Endothelial cell (in vitro differentiated cells): ENCODE measurements at regions not wholly inside any gene's neighbourhood (a gene's known extent, or its start where the extent isn't known, plus 50 kb on each side); places are given as distances from the start of the nearest gene placed in this dataset.

ENCODE experiments used
- DNase-seq: peaks from one replicate; pipeline ENCODE4 v3.0.0; 2021; ENCODE audit warnings: low spot score
- H3K27ac Mint-ChIP-seq: one replicate; pipeline ENCODE4 v1.8.0; 2021; ENCODE audit warnings: mixed read lengths, inconsistent platforms; ENCODE audit not compliant: unreplicated experiment
- H3K27me3 Mint-ChIP-seq: one replicate; pipeline ENCODE4 v1.8.0; 2021; ENCODE audit warnings: mild to moderate bottlenecking, moderate library complexity, mixed read lengths, inconsistent platforms; ENCODE audit not compliant: unreplicated experiment
- H3K36me3 Mint-ChIP-seq: one replicate; pipeline ENCODE4 v1.8.0; 2021; ENCODE audit warnings: mild to moderate bottlenecking, low read depth, mixed read lengths, inconsistent platforms; ENCODE audit not compliant: unreplicated experiment
- H3K4me1 Mint-ChIP-seq: one replicate; pipeline ENCODE4 v1.8.0; 2021; ENCODE audit warnings: mild to moderate bottlenecking, mixed read lengths, inconsistent platforms; ENCODE audit not compliant: unreplicated experiment
- H3K4me3 Mint-ChIP-seq: one replicate; pipeline ENCODE4 v1.8.0; 2021; ENCODE audit warnings: mild to moderate bottlenecking, mixed read lengths, inconsistent platforms; ENCODE audit not compliant: unreplicated experiment
- H3K9me3 Mint-ChIP-seq: one replicate; pipeline ENCODE4 v1.8.0; 2021; ENCODE audit warnings: mixed read lengths, inconsistent platforms; ENCODE audit not compliant: unreplicated experiment
- TF ChIP-seq, protein P1 (sequence below): fragments of 200-600 bp; sonication (generic); IDR thresholded peaks from one replicate; pipeline ENCODE4 v1.5.0; 2021; ENCODE audit warnings: antibody characterized with exemption; ENCODE audit not compliant: unreplicated experiment

DNA sequence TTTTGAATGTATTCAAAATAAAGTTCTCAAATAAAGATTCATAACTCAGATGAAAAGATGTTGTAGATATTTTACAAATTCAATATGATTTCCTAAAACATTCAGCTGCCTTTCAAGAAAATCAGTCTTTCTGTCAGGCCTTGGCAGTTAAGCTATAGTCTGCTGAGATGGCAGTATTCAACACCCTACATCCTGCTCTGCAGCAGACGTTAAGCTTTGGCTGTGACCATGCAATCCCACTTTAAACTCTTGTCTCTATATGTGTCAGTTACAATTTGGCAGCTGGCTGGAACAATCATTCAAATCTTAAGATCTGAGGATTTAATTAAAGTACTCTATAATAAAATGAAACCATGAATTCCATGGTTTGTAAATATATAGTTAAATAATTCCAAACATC, 567.3 kb upstream of the ZNF804A start:
- no peaks in the 10 kb centered on the region for H3K27me3 Mint-ChIP-seq
- H3K36me3 Mint-ChIP-seq: no peaks in the 10 kb centered on the region
- H3K9me3 Mint-ChIP-seq: no peaks in the 10 kb centered on the region
- H3K27ac Mint-ChIP-seq: no peak overlapping the region
- peaks cover 11% of the 10 kb centered on the region for H3K4me1 Mint-ChIP-seq
- DNase-seq: no peak
- TF ChIP-seq, protein P1, sequence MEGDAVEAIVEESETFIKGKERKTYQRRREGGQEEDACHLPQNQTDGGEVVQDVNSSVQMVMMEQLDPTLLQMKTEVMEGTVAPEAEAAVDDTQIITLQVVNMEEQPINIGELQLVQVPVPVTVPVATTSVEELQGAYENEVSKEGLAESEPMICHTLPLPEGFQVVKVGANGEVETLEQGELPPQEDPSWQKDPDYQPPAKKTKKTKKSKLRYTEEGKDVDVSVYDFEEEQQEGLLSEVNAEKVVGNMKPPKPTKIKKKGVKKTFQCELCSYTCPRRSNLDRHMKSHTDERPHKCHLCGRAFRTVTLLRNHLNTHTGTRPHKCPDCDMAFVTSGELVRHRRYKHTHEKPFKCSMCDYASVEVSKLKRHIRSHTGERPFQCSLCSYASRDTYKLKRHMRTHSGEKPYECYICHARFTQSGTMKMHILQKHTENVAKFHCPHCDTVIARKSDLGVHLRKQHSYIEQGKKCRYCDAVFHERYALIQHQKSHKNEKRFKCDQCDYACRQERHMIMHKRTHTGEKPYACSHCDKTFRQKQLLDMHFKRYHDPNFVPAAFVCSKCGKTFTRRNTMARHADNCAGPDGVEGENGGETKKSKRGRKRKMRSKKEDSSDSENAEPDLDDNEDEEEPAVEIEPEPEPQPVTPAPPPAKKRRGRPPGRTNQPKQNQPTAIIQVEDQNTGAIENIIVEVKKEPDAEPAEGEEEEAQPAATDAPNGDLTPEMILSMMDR: no peak
- H3K4me3 Mint-ChIP-seq: no peak overlapping the region

DNA sequence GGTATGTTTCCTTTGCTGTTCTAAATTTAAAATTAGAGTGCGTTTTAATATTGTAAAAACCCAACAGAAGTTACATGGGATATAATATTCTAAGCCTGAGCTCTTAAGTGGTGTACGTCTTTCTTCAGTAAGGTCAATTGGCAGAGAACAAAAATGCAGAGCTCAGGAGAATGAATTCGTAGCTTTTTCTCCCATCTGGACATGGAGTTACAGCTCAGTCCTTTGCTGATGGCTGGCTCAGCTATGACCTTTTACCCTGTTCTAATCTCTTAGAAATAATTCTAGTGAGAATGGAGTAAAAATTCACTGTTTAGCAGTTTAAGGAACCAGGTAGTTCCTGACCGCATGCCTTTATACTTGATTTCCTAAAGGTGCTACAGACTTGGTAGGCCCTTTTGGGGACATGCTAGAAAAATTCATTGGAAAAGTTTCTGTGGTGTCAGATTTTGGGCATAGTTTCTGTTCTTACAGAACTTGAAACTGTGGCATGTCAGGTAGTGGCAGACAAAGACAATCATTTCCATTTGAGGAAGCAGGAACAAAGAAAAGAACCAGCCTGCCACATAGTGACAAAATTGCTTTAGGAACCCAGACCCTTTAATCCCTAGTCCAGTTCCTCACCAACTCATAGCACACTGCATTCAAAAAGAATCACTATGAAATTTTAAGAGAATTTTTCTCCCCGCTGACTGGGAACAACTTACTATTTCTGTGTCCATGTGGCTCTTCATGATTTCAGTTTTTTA, 566.8 kb upstream of the ZNF804A start:
- DNase-seq: no peak
- Mint-ChIP-seq H3K36me3 (no peaks in the 10 kb centered on the region), H3K9me3 (no peaks in the 10 kb centered on the region), H3K27me3 (no peaks in the 10 kb centered on the region), H3K4me1 (peaks cover 11% of the 10 kb centered on the region), H3K4me3 (no peak overlapping the region), H3K27ac (peak overlapping the region; percentile 77)
- TF ChIP-seq, protein P1: no peak

DNA sequence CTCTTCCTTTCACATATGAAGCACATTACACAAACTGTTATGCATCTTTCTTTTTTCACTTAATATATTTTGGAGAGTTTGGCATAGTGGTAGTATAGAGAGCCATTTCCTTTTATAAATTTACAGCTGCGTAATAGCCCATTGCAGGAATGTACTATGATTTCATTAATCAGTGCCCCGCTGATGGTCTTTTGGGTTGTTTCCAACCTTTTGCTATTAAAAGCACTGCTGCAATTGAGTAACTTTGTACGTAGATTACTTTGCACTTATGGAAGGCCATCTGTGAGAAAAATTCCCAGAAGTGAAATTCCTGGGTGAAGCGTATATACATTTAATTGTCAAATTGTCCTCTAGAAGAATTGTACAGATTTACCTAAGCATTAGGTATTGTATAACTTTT, 565.3 kb upstream of the ZNF804A start:
- TF ChIP-seq, protein P1: no peak
- Mint-ChIP-seq H3K27me3 (no peaks in the 10 kb centered on the region), H3K4me1 (peaks cover 11% of the 10 kb centered on the region)

DNA sequence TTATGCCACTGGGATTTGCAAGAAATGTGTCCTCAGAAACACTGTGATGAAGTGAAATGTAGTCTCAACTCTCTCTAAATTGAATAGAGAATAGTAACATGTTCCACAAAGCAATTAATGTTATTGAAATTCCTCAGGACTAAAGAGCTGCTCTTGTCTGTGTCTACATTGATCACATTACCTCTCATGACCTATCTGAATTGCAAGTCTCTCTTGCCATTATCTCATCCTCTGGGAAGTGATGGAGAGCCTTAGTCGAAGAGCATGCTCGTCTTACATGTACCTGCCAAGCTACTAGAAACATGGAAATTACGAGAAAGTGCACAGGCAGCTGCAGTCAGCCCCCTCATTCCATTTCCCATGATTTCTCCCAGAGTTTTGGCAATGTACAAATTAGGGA, 561.1 kb upstream of the ZNF804A start:
- DNase-seq: no peak
- TF ChIP-seq, protein P1: no peak
- no peaks in the 10 kb centered on the region for H3K27me3 Mint-ChIP-seq
- H3K9me3 Mint-ChIP-seq: no peaks in the 10 kb centered on the region
- no peaks in the 10 kb centered on the region for H3K36me3 Mint-ChIP-seq
- H3K4me1 Mint-ChIP-seq: no peaks in the 10 kb centered on the region
- H3K4me3 Mint-ChIP-seq: no peak overlapping the region
- H3K27ac Mint-ChIP-seq: no peak overlapping the region

More for the DNA sequence above, 565.3 kb upstream of the ZNF804A start:
- Mint-ChIP-seq H3K9me3 (no peaks in the 10 kb centered on the region), H3K36me3 (no peaks in the 10 kb centered on the region), H3K4me3 (no peak overlapping the region), H3K27ac (no peak overlapping the region)
- DNase-seq: no peak

DNA sequence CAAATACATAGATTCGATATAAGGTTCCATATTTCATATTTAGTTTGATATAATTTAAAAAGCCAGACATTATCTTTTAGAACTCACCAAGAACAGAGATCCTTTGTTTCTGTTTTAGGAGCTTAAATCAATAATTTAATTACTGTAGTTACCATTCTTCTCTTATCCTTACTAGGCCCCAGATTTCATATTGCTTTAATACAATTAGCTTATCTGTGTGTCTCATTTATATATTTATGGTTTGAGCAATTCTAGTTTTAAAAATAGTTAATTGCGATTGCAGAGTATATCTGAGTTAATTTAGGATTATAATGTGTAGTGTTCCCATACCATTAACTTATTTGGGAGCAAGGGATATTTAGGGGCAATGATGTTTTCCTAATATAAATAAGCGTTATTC, 558.8 kb upstream of the ZNF804A start:
- Mint-ChIP-seq H3K9me3 (no peaks in the 10 kb centered on the region), H3K4me1 (no peaks in the 10 kb centered on the region), H3K27me3 (no peaks in the 10 kb centered on the region), H3K36me3 (no peaks in the 10 kb centered on the region), H3K4me3 (no peak overlapping the region), H3K27ac (no peak overlapping the region)
- TF ChIP-seq, protein P1: no peak
- no peak for DNase-seq
